ENCODE measurements at regions not wholly inside any gene's neighbourhood (a gene's known extent, or its start where the extent isn't known, plus 50 kb on each side); places are given as distances from the start of the nearest gene placed in this dataset.

GRCh38 chr4:175280153-175280552 lies 362.0 kb downstream of the ADAM29 start:
- no peak for DNase-seq (ENCODE audit: low read depth)
- no peaks in the 10 kb centered on the region for H3K27me3 ChIP-seq (ENCODE audit: control insufficient read depth, insufficient read depth, low read length)
- no peaks in the 10 kb centered on the region for H3K36me3 ChIP-seq (ENCODE audit: control insufficient read depth, insufficient read depth, low read length)
- no peak overlapping the region for H3K4me3 ChIP-seq (ENCODE audit: low read depth, low read length)
- TF ChIP-seq, protein P1, sequence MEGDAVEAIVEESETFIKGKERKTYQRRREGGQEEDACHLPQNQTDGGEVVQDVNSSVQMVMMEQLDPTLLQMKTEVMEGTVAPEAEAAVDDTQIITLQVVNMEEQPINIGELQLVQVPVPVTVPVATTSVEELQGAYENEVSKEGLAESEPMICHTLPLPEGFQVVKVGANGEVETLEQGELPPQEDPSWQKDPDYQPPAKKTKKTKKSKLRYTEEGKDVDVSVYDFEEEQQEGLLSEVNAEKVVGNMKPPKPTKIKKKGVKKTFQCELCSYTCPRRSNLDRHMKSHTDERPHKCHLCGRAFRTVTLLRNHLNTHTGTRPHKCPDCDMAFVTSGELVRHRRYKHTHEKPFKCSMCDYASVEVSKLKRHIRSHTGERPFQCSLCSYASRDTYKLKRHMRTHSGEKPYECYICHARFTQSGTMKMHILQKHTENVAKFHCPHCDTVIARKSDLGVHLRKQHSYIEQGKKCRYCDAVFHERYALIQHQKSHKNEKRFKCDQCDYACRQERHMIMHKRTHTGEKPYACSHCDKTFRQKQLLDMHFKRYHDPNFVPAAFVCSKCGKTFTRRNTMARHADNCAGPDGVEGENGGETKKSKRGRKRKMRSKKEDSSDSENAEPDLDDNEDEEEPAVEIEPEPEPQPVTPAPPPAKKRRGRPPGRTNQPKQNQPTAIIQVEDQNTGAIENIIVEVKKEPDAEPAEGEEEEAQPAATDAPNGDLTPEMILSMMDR (IDR thresholded peaks at IDR 0.05; ENCODE audit: insufficient read depth, low read length, poor library complexity, severe bottlenecking), result no peak

DNA sequence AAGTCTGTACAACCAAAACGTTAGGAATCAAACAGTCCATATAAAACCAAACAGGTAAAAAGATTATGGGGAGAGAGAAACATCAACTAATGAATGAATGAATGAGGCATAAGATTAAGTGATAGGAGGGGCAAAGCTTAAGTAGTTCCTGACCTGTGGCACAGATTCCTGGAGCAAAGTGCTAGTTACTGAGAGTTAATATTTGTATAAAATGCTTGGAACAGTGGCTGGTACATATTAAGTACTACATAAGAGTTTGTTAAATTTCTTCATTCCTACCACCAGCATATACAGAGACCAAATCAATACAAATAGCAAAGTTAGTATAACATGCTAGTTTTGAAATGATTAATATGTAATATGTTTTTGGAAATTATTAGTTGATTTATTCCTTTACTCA lies 363.7 kb downstream of the ADAM29 start:
- TF ChIP-seq, protein P1 (IDR thresholded peaks at IDR 0.05; ENCODE audit: insufficient read depth, low read length, poor library complexity, severe bottlenecking), result no peak
- no peaks in the 10 kb centered on the region for H3K27me3 ChIP-seq (ENCODE audit: control insufficient read depth, insufficient read depth, low read length)
- H3K4me3 ChIP-seq (ENCODE audit: low read depth, low read length), result no peak overlapping the region
- no peaks in the 10 kb centered on the region for H3K36me3 ChIP-seq (ENCODE audit: control insufficient read depth, insufficient read depth, low read length)
- DNase-seq (ENCODE audit: low read depth), result no peak

DNA sequence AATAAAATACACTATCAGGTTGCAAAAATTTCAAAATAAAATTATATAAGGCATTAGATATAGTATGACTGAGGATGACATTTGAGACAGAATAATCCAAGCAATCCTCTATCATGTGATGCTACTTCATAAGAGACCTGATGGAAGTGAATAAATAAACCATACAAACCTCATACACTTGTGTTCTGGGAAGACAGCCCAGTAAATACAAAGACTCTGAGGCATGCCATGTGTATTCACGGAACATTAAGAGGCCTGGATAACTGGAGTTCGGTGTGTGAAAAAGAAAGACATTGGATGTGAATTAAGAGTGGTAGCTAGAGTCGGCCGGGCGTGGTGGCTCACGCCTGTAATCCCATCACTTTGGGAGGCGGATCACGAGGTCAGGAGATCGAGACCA lies 364.2 kb downstream of the ADAM29 start:
- TF ChIP-seq, protein P1 (IDR thresholded peaks at IDR 0.05; ENCODE audit: insufficient read depth, low read length, poor library complexity, severe bottlenecking), result no peak
- no peak for DNase-seq (ENCODE audit: low read depth)

DNA sequence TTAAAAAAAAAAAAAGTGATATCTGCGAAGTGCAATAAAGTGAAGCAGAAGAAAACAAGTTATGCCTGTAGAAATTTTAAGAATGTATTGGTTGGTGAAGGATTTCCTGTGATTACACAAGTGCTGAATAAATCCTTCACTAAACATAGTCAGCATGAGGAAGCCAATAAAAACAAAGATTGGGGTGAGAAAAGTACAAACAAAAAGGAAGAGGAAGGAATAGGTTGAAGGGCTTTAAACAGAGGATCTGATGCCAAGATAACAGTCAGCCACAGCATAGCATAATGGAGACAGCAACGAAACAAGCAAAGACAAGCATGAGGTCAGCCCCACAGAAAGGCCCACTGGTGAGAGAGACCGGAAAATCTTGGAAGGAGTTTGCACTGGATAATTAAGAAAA lies 372.2 kb downstream of the ADAM29 start:
- TF ChIP-seq, protein P1 (IDR thresholded peaks at IDR 0.05; ENCODE audit: insufficient read depth, low read length, poor library complexity, severe bottlenecking), result no peak
- DNase-seq (ENCODE audit: low read depth), result no peak
- no peak overlapping the region for H3K4me3 ChIP-seq (ENCODE audit: low read depth, low read length)
- H3K27me3 ChIP-seq (ENCODE audit: control insufficient read depth, insufficient read depth, low read length), result no peaks in the 10 kb centered on the region
- H3K36me3 ChIP-seq (ENCODE audit: control insufficient read depth, insufficient read depth, low read length), result no peaks in the 10 kb centered on the region

More for the DNA sequence above, 364.2 kb downstream of the ADAM29 start:
- Histone ChIP-seq H3K27me3 (ENCODE audit: control insufficient read depth, insufficient read depth, low read length) (no peaks in the 10 kb centered on the region), H3K36me3 (ENCODE audit: control insufficient read depth, insufficient read depth, low read length) (no peaks in the 10 kb centered on the region), H3K4me3 (ENCODE audit: low read depth, low read length) (no peak overlapping the region)

DNA sequence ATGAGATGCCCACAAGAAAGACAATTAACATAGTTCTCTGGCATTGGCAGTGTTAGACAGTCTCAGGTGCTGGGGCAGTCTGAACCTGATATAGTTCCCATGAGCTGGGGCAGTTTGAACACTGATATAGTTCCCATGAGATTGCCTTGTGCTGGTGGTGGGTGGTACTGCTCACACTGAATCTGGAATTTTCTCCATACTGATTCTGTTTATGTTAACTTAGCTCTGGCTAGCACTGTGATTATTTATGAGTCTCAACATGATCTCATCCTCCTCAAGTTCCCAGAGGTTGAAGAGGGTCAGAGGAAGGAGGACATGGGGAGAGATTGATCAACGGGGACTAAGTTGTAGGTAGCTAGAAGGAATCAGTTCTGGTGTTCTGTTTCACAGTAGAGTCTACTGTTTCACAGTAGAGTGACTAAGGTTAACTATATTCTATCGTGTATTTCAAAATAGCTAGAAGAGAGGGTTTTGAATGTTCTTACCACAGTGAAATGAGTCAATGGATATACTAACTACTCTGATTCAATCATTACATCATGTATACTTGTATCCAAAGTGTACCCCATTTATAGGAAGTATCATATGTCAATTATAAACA lies 379.9 kb downstream of the ADAM29 start:
- DNase-seq (ENCODE audit: low read depth), result no peak

More for the DNA sequence above, 379.9 kb downstream of the ADAM29 start:
- Histone ChIP-seq H3K4me3 (ENCODE audit: low read depth, low read length) (no peak overlapping the region), H3K27me3 (ENCODE audit: control insufficient read depth, insufficient read depth, low read length) (no peaks in the 10 kb centered on the region), H3K36me3 (ENCODE audit: control insufficient read depth, insufficient read depth, low read length) (no peaks in the 10 kb centered on the region)
- TF ChIP-seq, protein P1 (IDR thresholded peaks at IDR 0.05; ENCODE audit: insufficient read depth, low read length, poor library complexity, severe bottlenecking), result no peak

All from kidney epithelial cell (primary cell).